HG02938 (cell line): ENCODE measurements at regions not wholly inside any gene's neighbourhood (a gene's known extent, or its start where the extent isn't known, plus 50 kb on each side); places are given as distances from the start of the nearest gene placed in this dataset.
"Not testable (repeated sequence)": the region's sequence is repeated elsewhere in the genome, so short reads cannot be mapped to it uniquely, and the experiment has no call there.

Experiments
- ATAC-seq: cut with Tn5 transposase; IDR thresholded peaks from one replicate; pipeline ENCODE4 v1.9.1; 2021; ENCODE audit warnings: mild to moderate bottlenecking, moderate library complexity; ENCODE audit not compliant: unreplicated experiment

GRCh38 chr14:43479596-43480195 is 1027.4 kb downstream of the FSCB start:
- ATAC-seq = no peak

DNA sequence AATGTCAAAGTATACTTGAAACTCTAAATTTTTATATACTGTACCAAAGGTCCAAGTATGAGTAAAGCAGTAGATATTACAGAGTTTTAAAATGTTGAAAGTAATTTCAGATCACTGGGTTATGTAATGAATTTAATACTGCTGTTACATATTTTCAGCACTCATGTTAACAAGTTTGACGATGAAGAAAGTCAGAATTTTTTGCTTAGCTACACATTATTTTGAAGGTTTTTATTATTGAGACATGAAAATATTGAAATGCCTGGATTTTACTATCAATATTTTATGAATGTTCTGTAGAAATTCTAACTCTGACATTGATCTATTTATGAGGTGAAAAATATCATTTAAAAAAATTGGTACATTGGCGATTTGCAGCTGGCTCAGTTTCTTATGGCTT is 1030.3 kb downstream of the FSCB start:
- ATAC-seq = no peak

GRCh38 chr14:43475757-43476156 is 1031.3 kb downstream of the FSCB start:
- no peak for ATAC-seq

- ATAC-seq = no peak
These were observed 1035.5 kb downstream of the FSCB start for GRCh38 chr14:43471595-43471994.

- ATAC-seq = no peak
These were observed 1042.1 kb downstream of the FSCB start for GRCh38 chr14:43464968-43465367.

DNA sequence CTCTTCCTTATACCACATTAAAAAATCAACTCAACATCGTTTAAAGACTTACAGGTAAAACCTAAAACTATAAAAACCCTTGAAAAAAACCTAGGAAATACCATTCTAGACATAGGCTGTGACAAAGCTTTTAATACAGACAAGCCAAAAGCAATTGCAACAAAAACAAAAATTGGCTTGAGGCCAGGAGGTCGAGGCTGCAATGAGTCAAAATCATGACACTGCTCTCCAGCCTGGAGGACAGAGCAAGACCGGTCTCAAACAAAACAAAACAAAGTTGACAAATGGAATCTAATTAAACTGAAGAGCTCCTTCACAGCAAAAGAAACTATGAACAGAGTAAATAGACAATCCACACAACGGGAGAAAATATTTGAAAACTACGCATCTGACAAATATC is 1057.8 kb downstream of the FSCB start:
- ATAC-seq = no peak

DNA sequence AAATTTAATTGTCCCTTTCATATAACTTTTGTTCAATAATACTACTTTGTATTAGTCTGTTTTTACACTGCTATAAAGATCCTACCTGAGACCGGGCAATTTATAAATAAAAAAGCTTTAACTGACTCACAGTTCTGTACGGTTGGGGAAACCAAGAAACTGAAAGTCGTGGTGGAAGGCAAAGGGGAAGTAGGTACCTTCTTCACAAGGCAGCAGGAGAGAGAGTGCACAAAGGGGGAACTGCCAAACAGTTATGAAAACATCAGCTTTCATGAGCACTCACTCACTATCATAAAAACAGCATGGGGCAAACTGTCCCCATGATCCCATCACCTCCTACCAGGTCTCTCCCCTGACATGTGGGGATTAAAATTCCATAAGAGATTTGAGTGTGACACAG is 1069.0 kb downstream of the FSCB start:
- ATAC-seq = no peak

DNA sequence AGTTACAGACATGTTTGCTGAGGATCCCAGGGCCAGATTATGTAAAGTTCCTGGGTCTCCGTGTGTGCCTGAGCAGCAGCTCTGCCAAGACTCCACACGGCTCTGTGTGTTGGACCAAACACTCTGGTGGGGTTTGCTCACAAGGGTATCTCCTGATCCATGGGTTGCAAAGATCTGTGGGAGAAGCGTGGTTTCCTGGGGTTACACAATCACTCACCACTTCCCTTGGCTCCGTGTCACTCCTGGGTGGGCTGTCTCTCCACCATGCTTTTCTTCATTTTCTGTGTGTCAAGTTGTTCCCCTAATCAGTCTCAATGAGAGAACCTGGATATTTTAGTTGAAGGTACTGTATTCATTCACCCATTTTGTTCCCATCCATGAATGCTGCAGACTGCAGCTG is 1088.8 kb downstream of the FSCB start:
- ATAC-seq = no peak

DNA sequence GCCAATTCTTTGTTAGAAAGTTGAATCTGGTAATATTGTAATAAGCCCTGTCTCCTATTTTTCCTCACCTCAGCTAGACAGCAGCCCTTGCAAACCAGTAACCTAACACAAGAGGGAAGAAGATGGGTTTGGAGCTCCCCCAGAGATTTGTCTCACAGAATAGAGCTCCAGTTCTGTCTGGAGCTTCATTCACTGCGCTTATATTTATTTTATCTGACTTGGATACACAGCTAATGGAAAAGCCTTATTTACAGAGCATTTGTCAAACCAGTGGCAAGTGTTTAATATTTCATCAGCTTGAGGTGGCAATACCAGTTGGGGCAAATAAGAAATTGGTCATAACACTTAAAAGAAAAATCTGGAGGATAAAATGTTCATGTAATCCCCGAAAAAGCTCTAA is 1094.0 kb downstream of the FSCB start:
- ATAC-seq = no peak

- no peak for ATAC-seq
These were observed 1095.2 kb downstream of the FSCB start for GRCh38 chr14:43411841-43412240.

GRCh38 chr14:43410631-43411030 is 1096.5 kb downstream of the FSCB start:
- ATAC-seq = no peak

- ATAC-seq = no peak
These were observed 1098.6 kb downstream of the FSCB start for GRCh38 chr14:43408472-43408871.

DNA sequence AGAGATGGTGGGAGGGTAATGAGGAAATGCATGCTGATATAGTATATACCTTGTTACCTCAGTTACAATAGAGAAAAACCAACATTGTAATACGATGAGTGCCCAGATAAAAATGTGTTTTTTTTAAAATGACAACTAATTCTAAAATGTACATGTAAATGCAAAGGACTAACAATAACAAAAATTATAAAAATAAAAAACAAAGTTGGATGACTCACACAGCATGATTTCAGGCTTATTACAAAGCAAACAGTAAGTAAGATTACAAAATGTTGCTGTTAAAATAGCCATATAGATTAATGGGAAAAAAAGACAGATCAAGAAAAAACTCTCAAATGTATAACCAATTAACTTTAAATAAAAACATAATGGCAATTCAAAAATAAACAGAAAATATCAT is 1099.4 kb downstream of the FSCB start:
- no peak for ATAC-seq

- no peak for ATAC-seq
These were observed 1100.2 kb downstream of the FSCB start for GRCh38 chr14:43406931-43407330.

DNA sequence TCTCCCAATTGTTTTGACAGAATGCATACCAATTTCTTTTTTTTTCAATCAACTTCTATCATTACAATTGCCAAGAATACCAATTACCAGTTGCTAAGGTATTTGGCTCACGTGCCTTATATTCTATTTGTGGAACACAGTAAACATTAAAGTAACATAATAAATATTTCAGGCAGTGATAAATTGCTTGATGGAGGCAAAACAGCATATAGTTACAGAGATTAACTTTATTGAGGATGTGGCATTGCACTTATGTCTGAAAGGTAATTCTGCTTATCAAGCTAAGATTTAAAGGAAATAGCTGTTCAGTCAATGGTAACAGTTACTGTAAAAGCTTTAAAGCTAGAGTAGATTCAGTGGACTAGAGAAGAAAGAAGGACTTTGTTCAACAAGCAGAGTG is 1107.8 kb downstream of the FSCB start:
- no peak for ATAC-seq

DNA sequence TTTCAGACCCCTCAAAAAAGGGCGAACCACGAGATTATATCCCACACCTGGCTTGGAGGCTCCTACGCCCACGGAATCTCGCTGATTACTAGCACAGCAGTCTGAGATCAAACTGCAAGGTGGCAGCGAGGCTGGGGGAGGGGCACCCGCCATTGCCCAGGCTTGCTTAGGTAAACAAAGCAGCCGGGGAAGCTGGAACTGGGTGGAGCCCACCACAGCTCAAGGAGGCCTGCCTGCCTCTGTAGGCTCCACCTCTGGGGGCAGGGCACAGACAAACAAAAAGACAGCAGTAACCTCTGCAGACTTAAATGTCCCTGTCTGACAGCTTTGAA is 1136.6 kb downstream of the FSCB start:
- not testable (repeated sequence) for ATAC-seq

GRCh38 chr14:43369710-43370564 is 1137.1 kb downstream of the FSCB start:
- no peak for ATAC-seq

DNA sequence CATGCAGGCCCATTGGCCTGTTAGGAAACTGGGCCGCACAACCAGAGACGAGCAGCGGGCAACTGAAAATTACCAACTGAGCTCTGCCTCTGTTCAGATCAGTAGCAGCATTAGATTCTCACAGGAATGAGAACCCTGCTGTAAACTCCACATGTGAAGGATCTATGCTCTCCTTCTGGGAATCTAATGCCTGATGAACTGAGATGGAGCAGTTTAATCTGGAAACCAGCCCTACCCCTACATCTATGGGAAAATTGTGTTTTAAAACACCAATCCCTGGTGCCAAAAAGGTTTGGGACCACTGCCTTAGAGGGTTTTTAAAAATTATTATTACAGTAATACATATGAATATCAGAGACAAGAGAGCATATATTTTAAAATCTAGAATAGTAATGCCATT is 1144.5 kb downstream of the FSCB start:
- ATAC-seq = no peak

DNA sequence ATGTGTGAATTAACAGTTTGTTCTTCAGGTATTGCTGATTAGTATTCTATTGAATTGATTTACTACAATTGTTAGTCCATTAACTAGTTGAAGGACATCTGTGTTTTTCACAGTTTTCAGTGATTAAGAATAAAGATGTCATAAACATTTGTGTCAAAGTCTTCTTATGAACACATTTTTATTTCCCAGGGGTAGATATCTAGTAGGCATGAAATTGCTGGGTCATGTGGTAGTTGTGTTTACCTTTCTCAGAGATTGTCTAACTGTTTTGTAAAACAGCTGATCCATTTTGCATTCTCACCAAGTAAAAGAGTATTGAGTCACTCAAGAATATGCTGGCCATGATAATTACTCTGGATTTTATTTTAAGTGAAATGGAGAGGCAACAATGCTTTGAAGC is 1145.3 kb downstream of the FSCB start:
- ATAC-seq = no peak

DNA sequence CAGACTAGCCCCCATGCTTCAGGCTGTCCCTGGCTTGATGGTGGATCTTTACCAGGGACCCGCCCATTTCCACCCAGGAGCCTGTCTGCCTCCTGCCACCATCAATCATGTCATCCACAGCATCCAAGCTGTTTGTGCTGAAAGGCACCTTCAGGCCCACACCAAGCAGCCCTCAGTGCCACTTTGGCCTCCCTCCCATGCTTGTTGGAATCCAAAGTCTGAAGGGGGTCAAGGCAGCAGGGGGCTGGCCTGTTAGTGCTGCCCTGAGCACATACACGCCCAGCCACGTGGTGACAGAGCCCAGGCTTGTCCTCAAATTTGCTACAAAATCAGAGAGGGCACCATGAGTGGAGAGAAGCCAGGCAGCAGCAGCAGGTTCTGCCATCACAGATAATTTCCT is 1146.8 kb downstream of the FSCB start:
- no peak for ATAC-seq

GRCh38 chr14:43359317-43359716 is 1147.8 kb downstream of the FSCB start:
- no peak for ATAC-seq

DNA sequence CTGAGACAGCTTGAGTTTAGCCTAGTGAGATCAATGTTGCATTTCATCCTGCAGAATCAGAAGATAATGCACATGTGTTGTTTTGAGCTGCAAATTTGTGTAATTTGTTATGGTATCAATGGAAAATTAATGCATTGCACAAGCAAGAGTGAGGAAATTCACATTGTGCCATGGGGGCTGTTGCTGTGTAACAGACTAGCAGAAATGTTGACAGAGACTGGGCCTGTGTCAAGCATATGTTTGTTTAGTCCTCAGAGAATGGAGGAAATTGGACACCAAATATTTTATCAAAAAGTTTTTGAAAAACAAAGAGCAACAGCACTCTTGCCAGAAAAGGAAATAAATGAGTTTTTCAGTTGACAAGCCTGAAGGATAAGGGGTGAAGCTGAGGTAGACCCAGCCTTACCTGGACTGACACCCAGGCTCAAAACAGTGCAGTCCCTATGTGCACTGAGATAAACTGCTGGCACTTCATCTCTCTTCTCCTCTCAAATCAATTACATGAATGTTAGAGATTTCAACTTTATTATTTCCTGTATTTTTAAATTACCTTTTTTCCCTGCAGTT is 1150.0 kb downstream of the FSCB start:
- no peak for ATAC-seq
